Ovary (tissue), 3 donors: ENCODE measurements at regions not wholly inside any gene's neighbourhood (a gene's known extent, or its start where the extent isn't known, plus 50 kb on each side); places are given as distances from the start of the nearest gene placed in this dataset.

ENCODE experiments used
- CTCF ChIP-seq, 3 donors: fragments of 450-650 bp in 2 of 3; fragments of 200-600 bp in 1 of 3; IDR thresholded peaks; one replicate each; pipeline versions ENCODE4 v1.5.1 to v1.8.0; 2016 to 2022; ENCODE audit warnings: antibody characterized with exemption in 3 of 3, mild to moderate bottlenecking in 1 of 3
- EP300 ChIP-seq: sonication (generic); formaldehyde crosslinking; IDR thresholded peaks from one replicate; pipeline ENCODE4 v1.6.1; 2017; ENCODE audit warnings: antibody characterized with exemption
- POLR2A ChIP-seq: fragments of 450-650 bp; IDR thresholded peaks from one replicate; pipeline ENCODE4 v1.6.1; 2017; ENCODE audit warnings: antibody characterized with exemption, mild to moderate bottlenecking, moderate library complexity
- donor health status: DM: no; HTN: no; CAD: no.

GRCh38 chr9:124098141-124098905 lies 86.8 kb downstream of the LHX2 start:
- TF ChIP-seq POLR2A, result no peak
- TF ChIP-seq CTCF (IDR thresholded peaks at IDR 0.05), result no peak
- no peak for TF ChIP-seq EP300
